Tongue (tissue), 1 donor: ENCODE measurements at regions not wholly inside any gene's neighbourhood (a gene's known extent, or its start where the extent isn't known, plus 50 kb on each side); places are given as distances from the start of the nearest gene placed in this dataset.
"Not testable (repeated sequence)": the region's sequence is repeated elsewhere in the genome, so short reads cannot be mapped to it uniquely, and the experiment has no call there.

Source experiments
- DNase-seq: peaks from one replicate; pipeline ENCODE4 v3.0.0-alpha.2; 2015

DNA sequence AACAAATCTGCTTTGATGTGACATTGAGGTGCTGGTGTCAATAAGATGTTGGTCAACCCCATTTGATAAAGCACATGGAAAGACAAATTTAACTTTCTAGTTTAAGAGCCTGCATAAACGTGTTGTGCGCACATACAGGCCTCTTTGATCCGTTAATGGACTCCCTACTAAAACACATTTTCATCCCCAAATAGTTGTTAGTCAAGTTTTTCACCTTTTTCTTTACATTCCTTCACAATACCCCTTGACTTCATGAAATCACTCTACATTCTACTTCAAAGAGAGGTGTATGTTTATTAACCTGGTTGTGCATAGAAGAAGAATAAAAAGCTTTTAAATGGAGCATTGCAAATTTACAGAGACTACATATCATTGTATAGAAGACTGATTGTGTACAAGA is 180.3 kb downstream of the HDGFL1 start:
- DNase-seq, result no peak

DNA sequence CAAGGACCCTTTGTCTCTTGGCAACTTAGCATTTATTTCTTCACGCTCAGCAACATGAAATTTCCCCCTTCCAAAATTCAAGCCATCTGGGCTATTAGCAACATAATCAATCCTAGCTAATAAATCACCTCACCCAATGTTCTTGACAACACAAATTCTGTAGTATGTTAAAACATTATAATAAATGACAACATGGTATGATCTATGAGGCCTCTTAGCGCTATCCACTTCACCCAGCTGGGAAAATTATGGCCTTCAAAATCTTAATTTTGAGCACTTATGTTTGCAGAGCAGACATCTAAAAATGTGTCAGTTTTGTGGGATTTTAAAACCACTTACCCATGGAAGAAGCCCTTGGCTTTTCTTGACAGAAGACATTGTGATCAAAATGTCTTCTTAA is 181.9 kb downstream of the HDGFL1 start:
- no peak for DNase-seq

DNA sequence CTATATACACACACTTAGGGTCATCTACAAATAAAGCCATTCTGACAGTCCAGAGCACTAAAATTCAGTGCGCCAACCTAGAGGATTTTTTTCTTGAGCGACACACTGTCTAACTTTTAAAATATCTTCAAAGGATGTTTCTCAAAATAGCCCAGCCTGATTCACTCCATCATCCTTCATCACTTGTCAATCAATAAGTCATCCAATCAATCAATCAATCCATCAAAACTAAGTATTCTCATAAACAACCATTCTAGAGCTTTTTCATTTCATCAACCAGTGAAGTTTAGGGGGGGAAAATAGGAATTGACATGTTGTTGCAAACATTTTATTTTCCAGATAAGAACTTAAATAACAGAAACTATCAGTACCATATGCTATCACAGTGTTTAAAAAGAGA is 183.2 kb downstream of the HDGFL1 start:
- DNase-seq, result no peak

DNA sequence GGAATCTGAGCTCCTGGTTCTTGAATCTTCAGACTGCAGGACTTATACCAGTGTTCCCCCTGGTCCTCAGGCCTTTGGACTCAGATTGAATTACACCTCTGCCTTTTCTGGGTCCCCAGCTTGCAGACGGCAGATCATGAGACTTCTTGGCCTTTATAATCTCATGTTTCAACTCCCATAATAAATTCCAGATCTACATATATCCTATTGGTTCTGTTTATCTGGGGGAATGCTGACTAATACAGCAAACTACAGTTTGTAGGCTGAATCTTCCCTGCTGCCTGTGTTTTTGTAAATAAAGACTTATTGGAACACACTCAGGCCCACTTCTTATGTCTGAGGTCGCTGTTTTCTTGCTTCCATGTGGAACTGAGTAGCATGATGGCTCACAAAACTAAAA is 184.7 kb downstream of the HDGFL1 start:
- no peak for DNase-seq

DNA sequence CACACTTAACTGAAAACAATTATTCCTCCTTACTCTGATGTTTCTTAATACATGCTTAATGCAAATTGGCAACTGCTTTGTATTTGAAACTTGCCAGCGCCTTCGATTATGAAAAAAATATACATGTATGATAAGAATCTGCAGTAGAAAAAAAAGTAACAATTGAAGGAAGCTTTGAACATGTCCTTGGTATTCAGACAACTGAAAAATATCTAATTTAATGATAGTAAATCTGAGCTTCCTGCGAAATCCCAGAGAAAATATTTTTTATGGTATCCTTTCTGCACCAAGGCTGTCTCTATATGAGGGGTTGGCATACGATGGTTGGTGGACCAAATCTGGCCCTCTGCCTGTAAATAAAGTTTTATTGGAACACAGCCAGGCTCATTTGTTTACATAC is 186.2 kb downstream of the HDGFL1 start:
- DNase-seq, result no peak

DNA sequence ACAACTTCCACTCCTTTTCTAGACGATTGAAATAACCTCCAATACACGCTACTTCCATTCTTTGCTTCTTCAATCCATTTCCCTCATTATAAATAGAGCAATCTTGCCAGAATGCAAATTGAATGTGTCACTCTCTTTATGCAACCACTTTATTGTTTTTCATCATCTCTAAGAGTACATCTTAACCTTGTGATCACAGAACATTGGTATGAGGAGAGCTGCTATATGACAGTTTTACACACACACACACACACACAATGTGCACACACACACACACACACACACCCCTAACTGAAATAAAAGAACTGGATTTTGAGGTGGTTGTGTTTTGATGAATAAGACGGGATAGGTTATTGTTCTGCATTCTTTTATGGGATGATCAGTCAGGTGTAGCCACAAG is 187.0 kb downstream of the HDGFL1 start:
- DNase-seq, result no peak

DNA sequence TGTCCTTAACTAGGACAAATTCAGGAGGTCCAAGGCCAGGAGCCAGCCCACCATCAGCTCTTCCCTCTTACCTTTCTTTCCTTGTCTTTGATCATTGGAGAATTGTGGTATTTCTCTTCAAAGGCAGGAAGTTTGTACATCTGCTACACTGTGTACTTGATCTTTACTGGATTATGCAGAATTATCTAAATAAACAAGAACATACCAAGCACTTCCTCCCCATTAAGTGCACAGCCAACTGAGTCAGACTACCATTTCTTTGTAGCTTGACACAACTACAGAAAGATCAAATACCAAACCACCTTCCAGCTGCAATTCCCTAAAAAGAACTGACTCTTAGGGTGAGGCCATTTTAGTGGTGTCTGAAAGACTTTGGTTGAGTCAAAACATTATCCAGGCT is 195.1 kb downstream of the HDGFL1 start:
- no peak for DNase-seq

DNA sequence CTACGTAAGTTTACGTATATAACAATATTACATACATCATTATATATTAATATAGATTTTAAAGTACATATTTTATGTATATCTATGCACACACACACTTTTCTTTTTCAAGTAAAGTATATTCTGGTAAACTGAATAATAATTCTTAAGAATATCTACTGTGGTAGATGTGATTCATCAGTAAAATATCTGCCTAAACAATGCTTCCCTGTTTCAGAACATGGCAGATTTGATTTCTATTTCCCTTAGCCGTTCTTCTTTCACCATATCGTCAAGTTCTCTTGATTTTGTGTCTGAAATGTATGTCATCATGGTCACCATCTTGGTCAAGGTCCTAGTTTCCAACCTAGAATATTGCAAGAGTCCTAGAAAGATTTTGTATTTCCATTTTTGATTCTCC is 195.6 kb downstream of the HDGFL1 start:
- DNase-seq, result no peak

DNA sequence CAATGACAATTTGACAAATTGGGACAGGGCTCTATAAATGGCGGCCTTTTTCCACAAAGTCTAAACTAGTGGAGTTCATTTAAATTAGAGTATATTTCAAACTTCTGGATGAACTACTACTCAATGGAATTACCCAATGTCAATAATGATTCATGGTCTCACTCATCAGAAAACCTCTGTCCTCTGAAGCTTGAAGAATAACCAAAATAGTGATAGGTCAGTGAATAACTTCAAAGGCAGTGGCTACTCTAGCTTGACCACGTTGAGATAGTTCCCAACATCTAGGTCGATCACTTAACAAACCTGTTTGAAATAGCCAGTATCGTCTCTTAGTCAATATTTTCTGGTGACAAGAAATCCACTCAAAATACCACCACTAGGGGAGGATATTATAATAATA is 197.6 kb downstream of the HDGFL1 start:
- no peak for DNase-seq

DNA sequence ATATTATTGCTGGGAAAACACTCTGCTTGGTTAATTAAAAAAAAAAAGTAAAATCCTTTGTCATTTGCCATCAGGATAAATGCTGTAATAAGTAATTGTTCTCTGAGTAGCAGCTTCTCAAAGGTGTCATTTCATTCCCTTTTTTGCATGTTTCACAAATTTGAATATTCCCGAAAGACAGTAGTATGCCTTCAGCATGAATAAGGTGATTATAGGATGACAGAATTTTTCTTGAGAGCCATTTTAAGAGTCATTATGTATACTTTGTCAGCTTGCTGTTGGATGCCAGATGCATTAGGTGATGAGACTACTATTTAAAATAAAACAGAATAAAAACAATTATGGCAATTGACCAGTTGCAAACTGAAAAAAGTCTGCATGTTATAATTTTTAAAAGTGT is 200.7 kb downstream of the HDGFL1 start:
- no peak for DNase-seq

DNA sequence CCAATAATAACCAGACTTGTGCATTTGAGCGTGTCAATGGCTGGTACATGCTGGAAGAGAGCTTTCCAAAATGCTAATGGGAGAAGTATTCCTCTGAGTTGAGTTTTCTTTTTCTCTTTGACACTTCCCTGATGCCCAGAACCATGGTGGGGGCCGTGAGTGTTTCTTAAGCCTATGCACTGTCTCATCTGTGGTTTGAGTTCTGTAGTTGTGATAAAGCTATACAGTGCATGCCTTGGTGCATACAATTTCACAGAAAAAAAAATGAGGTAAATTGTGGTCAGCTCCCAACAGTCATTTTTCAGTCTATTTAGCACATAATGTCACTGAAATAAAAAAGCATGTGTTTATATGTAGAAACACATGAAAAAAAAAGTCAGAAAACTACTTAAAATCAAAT is 204.8 kb downstream of the HDGFL1 start:
- DNase-seq, result no peak

DNA sequence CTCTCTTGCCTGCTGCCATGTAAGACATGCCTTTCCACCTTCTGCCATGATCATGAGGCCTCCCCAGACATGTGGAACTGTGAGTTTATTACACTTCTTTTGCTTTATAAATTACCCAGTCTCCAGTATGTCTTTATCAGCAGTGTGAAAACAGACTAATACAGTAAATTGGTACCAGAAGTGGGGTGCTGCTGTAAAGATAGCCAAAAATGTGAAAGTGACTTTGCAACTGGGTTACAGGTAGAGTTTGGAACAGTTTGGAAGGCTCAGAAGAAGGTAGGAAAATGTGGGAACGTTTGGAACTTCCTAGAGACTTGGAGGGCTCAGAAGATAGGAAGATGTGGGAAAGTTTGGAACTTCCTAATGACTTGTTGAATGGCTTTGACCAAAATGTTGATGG is 209.1 kb downstream of the HDGFL1 start:
- DNase-seq, result not testable (repeated sequence)

DNA sequence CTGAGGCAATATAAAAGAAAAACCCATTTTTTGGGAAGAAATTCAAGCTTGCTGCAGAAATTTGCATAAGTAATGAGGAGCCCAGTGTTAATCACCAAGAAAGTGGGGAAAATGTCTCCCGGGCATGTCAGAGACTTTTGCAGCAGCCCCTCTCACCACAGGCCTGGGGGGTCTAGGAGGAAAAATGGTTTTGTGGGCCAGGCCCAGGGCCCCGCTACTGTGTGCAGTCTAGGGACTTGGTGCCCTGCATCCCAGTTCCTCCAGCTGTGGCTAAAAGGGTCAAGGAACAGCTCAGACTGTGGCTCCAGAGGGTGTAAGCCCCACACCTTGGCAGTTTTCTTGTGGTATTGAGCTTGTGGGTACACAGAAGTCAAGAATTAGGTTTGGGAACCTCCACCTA is 209.7 kb downstream of the HDGFL1 start:
- no peak for DNase-seq

DNA sequence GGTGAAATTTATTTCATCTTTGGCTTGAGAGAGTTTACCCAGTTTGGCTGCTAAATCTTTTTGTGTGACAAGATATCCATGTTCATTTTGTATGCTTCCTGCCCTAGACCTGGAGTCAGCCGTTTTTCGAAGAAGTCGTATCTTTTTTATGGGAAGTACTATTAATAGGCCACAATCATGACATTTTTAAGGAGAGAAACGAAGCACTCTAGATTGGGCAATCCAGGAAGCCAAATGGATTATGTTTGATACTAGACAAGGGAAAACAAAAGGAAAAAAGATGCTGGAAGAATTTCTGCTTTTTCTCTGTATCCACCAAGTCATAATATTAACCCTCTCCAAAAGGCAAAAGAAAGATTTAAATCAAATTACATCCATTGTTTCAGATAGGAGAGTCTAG is 214.6 kb downstream of the HDGFL1 start:
- DNase-seq, result no peak

DNA sequence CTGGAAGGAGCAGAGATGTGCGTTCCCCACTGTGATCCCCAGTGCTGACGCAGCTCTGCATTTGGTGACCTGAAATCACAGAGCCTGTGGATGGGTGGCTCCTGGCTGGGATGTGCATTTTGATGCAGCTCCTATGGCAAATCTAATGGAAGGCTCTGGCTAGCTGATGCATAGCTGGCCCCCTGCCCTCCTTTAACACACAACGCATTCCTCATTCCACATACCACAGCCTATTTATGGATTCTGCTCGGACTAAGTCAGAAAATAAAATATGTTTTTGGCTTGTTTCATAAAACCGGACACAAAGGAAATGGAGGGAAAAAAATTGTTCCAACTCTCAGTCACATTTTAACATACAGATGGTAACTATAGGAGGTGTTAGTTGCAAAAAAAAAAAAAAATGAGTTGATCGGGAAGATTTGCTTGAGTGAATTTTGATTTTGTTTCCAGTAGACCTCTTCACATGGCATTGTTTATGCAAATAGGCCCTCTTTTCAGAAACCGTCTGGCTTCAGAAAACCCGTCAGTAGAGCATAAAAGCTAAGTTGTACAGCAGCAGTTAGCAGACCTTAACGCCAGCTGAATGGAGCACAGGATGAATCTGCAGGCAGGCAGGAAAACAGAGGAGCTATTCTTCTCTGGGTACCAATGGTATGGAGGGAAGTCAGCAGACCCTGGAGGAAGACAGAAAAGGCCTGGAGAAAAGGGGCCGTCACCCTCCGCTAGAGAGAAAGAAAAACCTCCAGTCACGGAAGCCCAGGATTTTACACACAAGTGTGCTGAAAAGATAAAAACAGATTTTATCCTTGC is 215.4 kb downstream of the HDGFL1 start:
- DNase-seq, result peak; percentile 79

DNA sequence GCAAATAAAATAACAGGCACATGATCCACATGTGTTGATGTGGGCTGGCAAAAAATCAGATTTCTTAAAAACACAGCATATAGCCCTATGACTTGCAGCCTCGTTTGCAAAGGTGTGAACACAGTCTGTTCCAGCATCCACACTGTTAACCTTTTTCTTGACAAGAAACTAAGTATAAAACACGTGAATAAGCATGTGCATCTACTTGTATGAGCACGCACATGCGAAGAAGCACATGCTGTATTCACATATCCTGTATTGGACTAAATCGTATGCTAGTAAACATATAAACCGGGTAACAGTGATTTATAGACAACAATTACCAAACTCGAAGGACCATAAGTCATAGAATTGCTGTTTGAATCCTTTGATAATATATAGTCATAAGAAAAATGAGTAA is 218.7 kb downstream of the HDGFL1 start:
- no peak for DNase-seq

DNA sequence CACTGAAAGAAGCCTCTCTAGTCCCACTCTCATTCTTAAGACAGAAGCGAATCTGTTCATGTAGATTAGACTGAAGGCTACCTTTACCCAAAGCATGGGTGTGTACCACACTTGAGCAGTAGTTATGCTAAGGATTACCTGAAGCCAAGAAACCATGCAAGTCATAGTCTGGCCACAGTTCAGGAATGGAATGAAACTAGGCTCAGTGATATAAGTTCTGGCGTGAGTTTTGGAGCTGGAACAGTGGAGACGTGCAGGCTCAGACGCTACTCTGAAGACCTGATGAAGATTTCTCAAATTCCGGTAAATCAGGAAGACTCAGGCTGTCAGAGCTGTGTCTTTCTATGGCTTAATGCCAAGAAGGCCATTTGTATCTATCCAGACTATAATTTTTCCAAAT is 219.9 kb downstream of the HDGFL1 start:
- DNase-seq, result peak; percentile 29

DNA sequence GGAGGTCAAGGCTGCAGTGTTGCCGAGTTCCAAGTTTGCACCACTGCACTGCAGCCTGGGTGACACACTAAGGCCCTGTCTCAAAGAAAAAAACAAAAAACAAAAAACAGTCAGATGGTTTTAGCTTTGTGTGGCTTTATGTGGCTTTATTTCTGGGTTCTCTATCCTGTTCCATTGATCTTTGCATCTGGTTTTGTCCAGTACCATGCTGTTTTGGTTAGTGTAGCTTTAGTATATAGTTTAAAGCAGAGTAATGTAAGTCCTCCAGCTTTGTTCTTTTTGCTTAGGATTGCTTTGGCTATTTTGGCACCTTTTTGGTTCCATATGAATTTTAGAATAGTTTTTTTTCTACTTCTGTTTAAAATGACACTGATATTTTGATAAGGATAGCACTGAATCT is 225.5 kb downstream of the HDGFL1 start:
- no peak for DNase-seq

DNA sequence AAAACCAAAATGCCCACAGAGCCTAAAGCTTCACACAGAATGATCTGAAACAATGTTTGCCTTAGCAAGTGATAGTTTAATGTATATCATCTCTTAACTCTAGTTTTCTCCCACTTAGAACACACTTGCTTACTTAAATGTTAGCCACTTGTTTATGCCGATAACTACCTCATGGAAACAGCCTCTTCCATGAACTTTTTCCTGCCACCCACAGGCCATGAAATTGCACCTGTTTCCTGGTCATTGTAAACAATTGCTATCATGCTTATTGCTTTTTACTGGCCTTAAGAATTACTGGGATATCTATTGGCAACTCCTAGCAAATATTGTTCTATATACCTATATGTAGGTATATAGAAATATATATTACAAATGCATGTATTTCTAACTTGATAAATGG is 231.1 kb downstream of the HDGFL1 start:
- DNase-seq, result no peak

DNA sequence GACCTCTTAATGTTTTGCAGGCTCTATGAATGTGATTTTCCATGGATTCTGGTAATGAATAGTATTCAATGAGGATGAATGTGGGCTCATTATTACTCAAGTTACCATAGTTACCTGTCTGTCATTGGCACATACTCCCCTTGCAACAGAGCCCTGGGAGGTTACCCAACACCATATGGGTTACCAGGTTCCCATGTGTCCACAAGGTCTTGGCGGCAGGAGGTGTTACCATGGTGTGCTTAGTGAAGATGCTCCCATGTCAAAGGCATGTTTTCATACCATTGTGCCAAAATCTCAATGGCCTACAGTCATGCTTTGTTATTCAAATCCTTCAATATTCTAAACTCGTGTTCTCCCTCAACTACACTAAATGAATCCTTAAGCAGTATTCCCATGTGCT is 232.5 kb downstream of the HDGFL1 start:
- DNase-seq, result no peak

DNA sequence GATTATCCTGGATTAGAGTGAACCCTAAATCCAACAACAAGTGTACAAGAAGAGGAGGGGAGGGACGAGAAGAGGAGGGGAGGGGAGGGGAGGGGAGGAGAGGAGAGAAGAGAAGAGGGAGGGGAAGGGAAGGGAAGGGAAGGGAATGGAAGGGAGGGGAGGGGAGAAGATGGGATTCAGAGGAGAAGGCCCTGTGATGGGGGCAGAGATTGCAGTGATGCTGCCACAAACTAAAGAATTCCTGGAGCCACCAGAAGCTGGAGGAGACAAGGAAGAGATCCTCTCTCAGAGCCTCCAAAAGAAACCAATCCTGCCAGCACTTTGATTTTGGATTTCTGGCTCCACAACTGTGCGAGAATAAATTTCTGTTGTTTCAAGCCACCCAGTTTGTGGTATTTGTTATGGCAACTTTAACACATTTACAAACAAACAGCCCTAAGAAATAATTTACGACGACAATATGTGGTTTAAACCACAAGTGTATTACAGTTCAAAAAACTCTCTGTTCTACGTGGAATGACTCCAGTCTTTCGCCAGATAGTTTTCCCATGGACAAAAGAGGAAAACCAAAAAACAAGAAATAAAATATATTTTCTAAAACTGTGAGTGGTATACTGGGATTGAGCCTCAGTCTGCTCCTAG is 235.4 kb downstream of the HDGFL1 start:
- DNase-seq, result no peak

DNA sequence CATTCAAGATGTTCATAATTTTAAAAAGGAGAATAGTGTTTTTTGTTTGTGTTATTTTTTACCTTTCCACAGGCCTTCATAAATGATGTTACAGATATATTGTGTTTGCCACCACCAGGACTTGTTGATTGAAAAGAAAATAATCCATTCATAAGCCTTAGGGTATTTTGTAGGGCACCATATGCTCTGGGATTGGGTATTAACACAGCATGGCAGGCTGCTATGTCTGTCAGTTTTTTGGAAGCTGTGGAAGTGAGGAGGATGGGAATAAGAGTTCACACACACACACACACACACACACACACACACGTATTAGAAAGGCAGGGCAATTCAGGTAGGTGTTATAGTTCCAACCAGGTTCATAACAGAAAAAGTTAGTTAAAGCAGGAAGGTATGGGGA is 237.9 kb downstream of the HDGFL1 start:
- no peak for DNase-seq

DNA sequence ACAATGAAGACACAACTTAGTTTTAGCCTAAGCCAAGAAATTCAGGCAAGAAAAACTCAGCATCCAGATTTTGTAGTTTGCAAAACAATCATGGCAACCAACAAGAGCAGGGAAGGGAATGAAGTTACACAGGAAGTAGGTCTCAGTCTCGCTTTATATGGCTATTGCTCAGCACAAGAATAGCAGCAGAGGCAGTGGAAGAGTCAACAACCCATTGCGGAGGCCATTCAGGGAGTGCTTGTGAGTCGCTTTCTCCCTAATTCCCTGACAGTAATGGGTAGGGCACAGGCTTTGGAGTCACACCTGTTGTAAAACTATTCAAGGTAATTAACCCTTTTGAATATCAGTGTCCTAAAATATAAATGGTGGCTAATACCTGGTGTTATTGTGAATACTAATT is 238.5 kb downstream of the HDGFL1 start:
- no peak for DNase-seq

DNA sequence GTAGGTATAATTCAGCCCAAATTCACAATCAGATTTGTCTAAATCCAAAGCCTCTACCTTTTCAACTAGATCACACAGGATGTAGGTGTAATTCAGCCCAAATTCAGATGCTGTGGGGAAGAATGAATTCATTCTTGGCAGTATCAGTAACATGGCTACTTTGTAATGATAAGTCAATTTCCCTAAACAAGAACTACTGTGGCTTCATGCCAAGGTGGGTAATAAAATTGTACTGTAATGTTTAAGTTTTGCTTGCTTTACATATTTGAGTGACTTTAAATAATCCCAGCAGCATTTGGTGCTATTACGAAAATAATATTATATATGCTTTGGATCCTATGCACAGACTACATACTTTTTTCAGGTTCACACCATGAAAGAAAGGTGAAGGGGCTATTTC is 239.1 kb downstream of the HDGFL1 start:
- no peak for DNase-seq
